K562 (cell line): ENCODE measurements at regions not wholly inside any gene's neighbourhood (a gene's known extent, or its start where the extent isn't known, plus 50 kb on each side); places are given as distances from the start of the nearest gene placed in this dataset.

Experiments
- ATAC-seq: fragments of 200-7000 bp; cut with Tn5 transposase; 3 replicates; pipeline ENCODE4 v1.9.1; 2020; ENCODE audit warnings: moderate library complexity
- BruUV-seq: library from RNA; stranded (reverse); fragments of 400-500 nt; replicated peaks from 2 replicates; lab custom pipeline; 2021; lab: Mats Ljungman, UMichigan
- CTCF ChIA-PET: fragments of 300-600 bp; formaldehyde crosslinking; extraction: SDS; loops from one replicate; lab custom pipeline; 2021; ENCODE audit warnings: low intra/inter-chr PET ratio; lab: Yijun Ruan, JAX
- POLR2A ChIA-PET: fragments of 300-600, 350-650 bp; sonication (Branson Sonifier 250); formaldehyde crosslinking; extraction: SDS; loops from one replicate; lab custom pipeline; 2021; ENCODE audit warnings: antibody characterized with exemption, inconsistent platforms; lab: Yijun Ruan, JAX
- DNase-seq, 4 experiments: peaks; one replicate each; pipeline versions ENCODE4 v3.0.0 to v3.0.0-alpha.2; 2011 to 2018; ENCODE audit warnings: low spot score in 3 of 4, mixed read lengths in 3 of 4; ENCODE audit errors: extremely low read depth in 1 of 4
- FAIRE-seq: peaks from 2 replicates; lab custom pipeline; 2011; peaks lifted over from hg19 to GRCh38; lab: Jason Lieb, UNC
- H2AFZ ChIP-seq: 2 replicates; pipeline ENCODE4 v1.6.0; 2011; ENCODE audit warnings: low read depth, low read length, control low read depth, inconsistent platforms
- H3K27ac ChIP-seq: fragments of 200-600 bp; 3 replicates; pipeline ENCODE4 v1.8.0; 2011; ENCODE audit warnings: low read depth, mild to moderate bottlenecking, control low read depth, inconsistent platforms, low read length, moderate library complexity, mixed read lengths; ENCODE audit errors: extremely low read depth
- H3K27me3 ChIP-seq, 2 experiments: fragments of 300-600 bp in 1 of 2; 2 replicates in 1 of 2; 3 replicates in 1 of 2; pipeline versions ENCODE4 v1.6.0 to v1.8.0; 2011; ENCODE audit warnings: inconsistent platforms in 2 of 2, low read length in 2 of 2, mild to moderate bottlenecking in 1 of 2, mixed read lengths in 1 of 2, moderate library complexity in 1 of 2; ENCODE audit not compliant: control insufficient read depth in 2 of 2, insufficient read depth in 2 of 2
- H3K36me3 ChIP-seq: fragments of 300-600 bp; 3 replicates; pipeline ENCODE4 v1.8.0; 2011; ENCODE audit warnings: mild to moderate bottlenecking, low read length, inconsistent platforms; ENCODE audit not compliant: control insufficient read depth, insufficient read depth
- H3K4me1 ChIP-seq, 2 experiments: fragments of 200-600 bp in 1 of 2; replicated peaks in 1 of 2; 2 replicates in 1 of 2; 3 replicates in 1 of 2; pipeline versions ENCODE4 v1.5.1 to v1.8.0; 2011; ENCODE audit warnings: inconsistent platforms in 2 of 2, low read length in 2 of 2, mild to moderate bottlenecking in 1 of 2, mixed read lengths in 1 of 2, moderate library complexity in 1 of 2; ENCODE audit not compliant: control insufficient read depth in 2 of 2, insufficient read depth in 2 of 2
- H3K4me2 ChIP-seq: 2 replicates; pipeline ENCODE4 v1.6.1; 2011; ENCODE audit warnings: low read length, control low read depth, inconsistent platforms, mixed read lengths; ENCODE audit not compliant: insufficient read depth
- H3K4me3 ChIP-seq: fragments of 200-600 bp; sonication (generic), shearing (Covaris generic); 2 replicates; pipeline ENCODE4 v1.5.1; 2016; ENCODE audit warnings: control low read depth, inconsistent platforms
- H3K79me2 ChIP-seq: fragments of 200-600 bp; 3 replicates; pipeline ENCODE4 v1.8.0; 2011; ENCODE audit warnings: low read length, inconsistent platforms; ENCODE audit not compliant: control insufficient read depth, insufficient read depth
- H3K9ac ChIP-seq, 2 experiments: 2 replicates each; pipeline versions ENCODE4 v1.6.0 to v1.6.1; 2011; ENCODE audit warnings: low read depth in 2 of 2, low read length in 2 of 2, control low read depth in 1 of 2, inconsistent platforms in 1 of 2, mild to moderate bottlenecking in 1 of 2, mixed read lengths in 1 of 2; ENCODE audit not compliant: insufficient read depth in 1 of 2
- H3K9me1 ChIP-seq: one replicate; pipeline ENCODE4 v1.6.0; 2011; ENCODE audit warnings: inconsistent platforms, mild to moderate bottlenecking, low read length, moderate library complexity; ENCODE audit not compliant: control insufficient read depth, insufficient read depth
- H3K9me3 ChIP-seq: replicated peaks from 2 replicates; pipeline ENCODE4 v1.5.1; 2011; ENCODE audit warnings: low read depth, low read length, inconsistent platforms; ENCODE audit not compliant: control insufficient read depth, insufficient read depth
- H4K20me1 ChIP-seq: replicated peaks from 2 replicates; pipeline ENCODE4 v1.6.1; 2011; ENCODE audit warnings: low read length, inconsistent platforms, mixed read lengths; ENCODE audit not compliant: control insufficient read depth, insufficient read depth
- HDAC6 ChIP-seq: IDR thresholded peaks from 2 replicates; pipeline ENCODE4 v1.6.1; 2012; ENCODE audit warnings: low read depth, mild to moderate bottlenecking, control low read depth, inconsistent platforms, low read length, moderate library complexity
- SIN3A ChIP-seq, 2 experiments: fragments of 150-350 bp in 1 of 2; IDR thresholded peaks; 2 replicates each; pipeline ENCODE4 v1.6.1; 2011 to 2016; ENCODE audit warnings: borderline replicate concordance in 2 of 2, low read depth in 2 of 2, low read length in 2 of 2, mild to moderate bottlenecking in 2 of 2, moderate library complexity in 2 of 2; ENCODE audit not compliant: control insufficient read depth in 1 of 2
- SP1 ChIP-seq: sonication (generic); formaldehyde crosslinking; IDR thresholded peaks from 2 replicates; pipeline ENCODE4 v1.8.1; 2022; ENCODE audit warnings: mild to moderate bottlenecking, missing genetic modification reagents
- YBX1 ChIP-seq: fragments of 450-650 bp; IDR thresholded peaks from 2 replicates; pipeline ENCODE4 v1.7.1; 2016; ENCODE audit warnings: mild to moderate bottlenecking
- ZNF384 ChIP-seq: IDR thresholded peaks from 2 replicates; pipeline ENCODE4 v1.6.1; 2012; ENCODE audit warnings: low read depth, low read length, improper control_type of control experiment
- ZNF785 ChIP-seq: fragments of 250-450 bp; sonication (Bioruptor Pico); IDR thresholded peaks from 2 replicates; pipeline ENCODE4 v1.4.0; 2020; ENCODE audit warnings: mild to moderate bottlenecking
- WGBS: fragments of 100-300 bp; shearing (Covaris generic); methylation state at CpG from one replicate; pipeline ENCODE4 v1.1.6; 2016; ENCODE audit warnings: low coverage, mixed read lengths; ENCODE audit not compliant: insufficient coverage; ENCODE audit errors: missing lambda C conversion rate; 5-methylcytosine and 5-hydroxymethylcytosine counted together
- in situ Hi-C: fragments of 300-500 bp; cut with MboI; formaldehyde crosslinking; loops from 4 replicates; pipeline ENCODE4 v1.15.0; 2018; ENCODE audit warnings: inconsistent platforms, mixed read lengths
- intact Hi-C: fragments of 100-400 bp; cut with micrococcal nuclease; formaldehyde crosslinking; loops from 2 replicates; pipeline ENCODE4 v1.14.2; 2022
- TF ChIP-seq, protein P1 (sequence below): fragments of 450-650 bp; formaldehyde crosslinking; IDR thresholded peaks from 2 replicates; pipeline ENCODE4 v1.4.0; 2020; ENCODE audit warnings: mild to moderate bottlenecking, moderate library complexity

GRCh38 chr2:22221006-22221405 is 1097.2 kb downstream of the TDRD15 start:
- H3K9ac ChIP-seq, result no peak overlapping the region
- no peaks in the 10 kb centered on the region for H4K20me1 ChIP-seq
- 0% methylated on average over 1 of the region's 1 CpG for WGBS
- in situ Hi-C loops, result no loop called here
- CTCF ChIA-PET, result no interaction called here
- no peaks in the 10 kb centered on the region; the same call in 1 of the 2 replicates for H3K9me3 ChIP-seq
- no peak overlapping the region for H3K4me2 ChIP-seq
- H3K36me3 ChIP-seq, result no peaks in the 10 kb centered on the region
- H3K4me3 ChIP-seq, result no peak overlapping the region
- no peaks in the 10 kb centered on the region for H3K4me1 ChIP-seq
- no peak for FAIRE-seq
- no peak overlapping the region for H3K27ac ChIP-seq
- intact Hi-C loops, result no loop called here
- TF ChIP-seq ZNF785 (CRISPR knock-in tag) (no peak), YBX1 (no peak), SP1 (CRISPR knock-in tag) (no peak), ZNF384 (no peak), HDAC6 (no peak)
- TF ChIP-seq, all 486 proteins: peak for 0
- DNase-seq, result no peak
- Histone ChIP-seq H3K79me2 (no peaks in the 10 kb centered on the region), H3K27me3 (no peaks in the 10 kb centered on the region), H2AFZ (no peak overlapping the region), H3K9me1 (no peaks in the 10 kb centered on the region)
- ATAC-seq, result no peak
- POLR2A ChIA-PET, result no interaction called here
- BruUV-seq, result no TSS peak

DNA sequence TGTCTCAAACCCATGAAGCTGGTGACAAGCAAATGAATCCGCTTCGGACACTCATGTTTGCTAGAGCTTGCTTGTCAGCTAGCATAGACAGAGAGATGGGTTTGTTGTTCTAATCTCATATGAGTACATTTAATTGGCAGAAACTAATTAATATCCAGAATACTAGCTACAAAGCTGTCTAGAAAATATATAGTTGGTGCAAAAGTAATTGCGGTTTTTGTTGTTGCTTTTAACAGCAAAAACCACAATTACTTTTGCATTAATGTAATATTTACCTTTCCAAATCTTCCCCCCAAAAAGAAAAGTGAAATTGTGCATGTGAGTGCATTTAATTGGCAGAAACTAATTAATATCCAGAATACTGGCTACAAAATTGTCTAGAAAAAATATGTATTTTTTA is 1115.2 kb downstream of the TDRD15 start:
- Histone ChIP-seq H3K36me3 (no peaks in the 10 kb centered on the region), H3K4me1 (no peaks in the 10 kb centered on the region), H3K27ac (no peak overlapping the region), H3K4me2 (no peak overlapping the region), H3K4me3 (no peak overlapping the region), H3K9me3 (no peaks in the 10 kb centered on the region), H3K9ac (no peak overlapping the region), H3K9me1 (no peaks in the 10 kb centered on the region), H3K27me3 (no peaks in the 10 kb centered on the region), H3K79me2 (no peaks in the 10 kb centered on the region), H4K20me1 (no peaks in the 10 kb centered on the region), H2AFZ (no peak overlapping the region)
- TF ChIP-seq, protein P1, sequence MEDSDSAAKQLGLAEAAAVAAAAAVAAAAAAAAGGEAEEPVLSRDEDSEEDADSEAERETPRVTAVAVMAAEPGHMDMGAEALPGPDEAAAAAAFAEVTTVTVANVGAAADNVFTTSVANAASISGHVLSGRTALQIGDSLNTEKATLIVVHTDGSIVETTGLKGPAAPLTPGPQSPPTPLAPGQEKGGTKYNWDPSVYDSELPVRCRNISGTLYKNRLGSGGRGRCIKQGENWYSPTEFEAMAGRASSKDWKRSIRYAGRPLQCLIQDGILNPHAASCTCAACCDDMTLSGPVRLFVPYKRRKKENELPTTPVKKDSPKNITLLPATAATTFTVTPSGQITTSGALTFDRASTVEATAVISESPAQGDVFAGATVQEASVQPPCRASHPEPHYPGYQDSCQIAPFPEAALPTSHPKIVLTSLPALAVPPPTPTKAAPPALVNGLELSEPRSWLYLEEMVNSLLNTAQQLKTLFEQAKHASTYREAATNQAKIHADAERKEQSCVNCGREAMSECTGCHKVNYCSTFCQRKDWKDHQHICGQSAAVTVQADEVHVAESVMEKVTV (CRISPR knock-in tag), result no peak
- TF ChIP-seq SIN3A (IDR thresholded peaks at IDR 0.05; ENCODE audit: borderline replicate concordance in 2 of 2, control insufficient read depth in 1 of 2, low read depth in 2 of 2, low read length in 2 of 2), result no peak
- no TSS peak for BruUV-seq
- WGBS, result 4% methylated on average over 3 of the region's 3 CpGs
- FAIRE-seq, result no peak
- ChIA-PET CTCF (no interaction called here), POLR2A (interaction anchor here (1.1 kb wide), 1 partner anchor 31 kb away, joined by 3 read pairs; no protein-coding TSS in a partner anchor)
- in situ Hi-C loops, result no loop called here
- intact Hi-C loops, result no loop called here
- no peak for ATAC-seq
- no peak for DNase-seq
